Epithelial cell of proximal tubule (primary cell): ENCODE measurements at regions not wholly inside any gene's neighbourhood (a gene's known extent, or its start where the extent isn't known, plus 50 kb on each side); places are given as distances from the start of the nearest gene placed in this dataset.

ENCODE experiments used
- DNase-seq: peaks from one replicate; pipeline ENCODE4 v3.0.0-alpha.2; 2011; ENCODE audit warnings: low read depth
- H3K4me3 ChIP-seq: 2 replicates; pipeline ENCODE4 v1.5.1; 2011; ENCODE audit warnings: low read depth, mild to moderate bottlenecking, low read length
- TF ChIP-seq, protein P1 (sequence below): conservative IDR thresholded peaks from 2 replicates; pipeline ENCODE4 v1.5.1; 2012; ENCODE audit warnings: low read depth, mild to moderate bottlenecking, low read length

DNA sequence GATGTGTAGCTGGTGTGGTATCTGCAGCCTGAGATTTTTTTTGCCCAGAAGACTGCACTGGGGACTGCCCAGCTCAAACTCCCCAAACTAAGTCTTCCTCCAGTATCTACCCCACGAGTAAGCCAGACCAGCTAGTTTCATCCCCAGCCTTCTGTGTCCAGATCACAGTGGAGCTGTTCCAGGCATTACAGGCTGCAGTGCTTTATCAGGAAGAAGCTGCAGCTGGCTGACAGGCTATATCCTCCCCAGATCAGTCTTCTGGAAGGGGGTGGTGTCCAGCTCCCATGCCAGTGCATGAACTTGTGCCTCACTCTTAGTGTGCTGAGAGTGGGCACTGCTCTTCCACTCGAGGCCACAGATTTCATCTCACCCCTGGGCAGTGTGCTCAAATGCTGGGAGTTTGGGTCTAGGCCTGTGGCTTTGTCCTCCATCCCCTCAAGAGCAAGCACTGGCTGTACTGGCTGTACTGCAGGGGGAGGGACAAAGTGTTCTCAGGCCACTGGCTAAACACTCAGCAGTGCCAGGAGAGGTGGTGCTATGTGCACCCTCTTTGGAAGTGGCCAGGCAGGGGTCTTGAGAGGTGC is 679.1 kb upstream of the COBL start:
- TF ChIP-seq, protein P1, sequence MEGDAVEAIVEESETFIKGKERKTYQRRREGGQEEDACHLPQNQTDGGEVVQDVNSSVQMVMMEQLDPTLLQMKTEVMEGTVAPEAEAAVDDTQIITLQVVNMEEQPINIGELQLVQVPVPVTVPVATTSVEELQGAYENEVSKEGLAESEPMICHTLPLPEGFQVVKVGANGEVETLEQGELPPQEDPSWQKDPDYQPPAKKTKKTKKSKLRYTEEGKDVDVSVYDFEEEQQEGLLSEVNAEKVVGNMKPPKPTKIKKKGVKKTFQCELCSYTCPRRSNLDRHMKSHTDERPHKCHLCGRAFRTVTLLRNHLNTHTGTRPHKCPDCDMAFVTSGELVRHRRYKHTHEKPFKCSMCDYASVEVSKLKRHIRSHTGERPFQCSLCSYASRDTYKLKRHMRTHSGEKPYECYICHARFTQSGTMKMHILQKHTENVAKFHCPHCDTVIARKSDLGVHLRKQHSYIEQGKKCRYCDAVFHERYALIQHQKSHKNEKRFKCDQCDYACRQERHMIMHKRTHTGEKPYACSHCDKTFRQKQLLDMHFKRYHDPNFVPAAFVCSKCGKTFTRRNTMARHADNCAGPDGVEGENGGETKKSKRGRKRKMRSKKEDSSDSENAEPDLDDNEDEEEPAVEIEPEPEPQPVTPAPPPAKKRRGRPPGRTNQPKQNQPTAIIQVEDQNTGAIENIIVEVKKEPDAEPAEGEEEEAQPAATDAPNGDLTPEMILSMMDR = no peak
- DNase-seq = no peak

GRCh38 chr7:51982653-51983052 is 666.0 kb upstream of the COBL start:
- H3K4me3 ChIP-seq = no peak overlapping the region
- no peak for DNase-seq
- TF ChIP-seq, protein P1 = no peak

More for the DNA sequence above, 679.1 kb upstream of the COBL start:
- H3K4me3 ChIP-seq = no peak overlapping the region

DNA sequence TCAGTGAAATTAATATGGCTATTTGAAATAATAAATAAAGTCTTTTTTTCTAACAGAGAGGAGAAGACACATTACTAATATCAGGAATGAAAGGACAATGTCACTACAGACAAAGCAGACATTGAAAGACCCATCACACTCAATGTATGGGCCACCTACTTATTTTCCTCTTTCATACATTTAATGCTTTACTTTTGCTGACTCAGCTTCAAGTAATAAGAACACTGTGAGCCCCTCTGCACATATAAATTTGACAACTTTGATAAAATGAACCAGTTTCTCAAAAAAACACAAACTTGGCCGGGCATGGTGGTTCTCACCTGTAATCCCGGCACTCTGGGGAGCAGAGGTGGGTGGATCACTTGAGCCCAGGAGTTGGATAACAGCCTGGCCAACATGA is 664.2 kb upstream of the COBL start:
- H3K4me3 ChIP-seq = no peak overlapping the region
- DNase-seq = no peak
- TF ChIP-seq, protein P1 = no peak

DNA sequence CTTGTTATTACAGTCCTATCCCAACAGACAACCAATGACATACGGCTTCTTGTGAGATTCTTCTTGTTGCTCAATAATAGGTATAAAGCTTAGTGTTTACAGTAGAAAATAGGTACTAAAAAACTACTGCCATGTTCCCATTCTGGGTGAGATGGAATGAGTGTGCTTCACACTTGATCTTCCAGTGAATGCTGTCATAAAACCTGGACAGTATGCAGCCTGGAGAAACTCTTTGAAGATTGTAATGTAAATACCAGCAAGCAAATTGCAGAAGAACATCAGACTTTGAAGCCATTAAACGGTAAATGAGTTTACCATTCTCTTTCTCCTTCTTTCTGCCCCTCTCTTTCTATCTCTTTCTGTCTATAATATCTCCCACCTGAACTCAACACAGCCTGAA is 663.7 kb upstream of the COBL start:
- no peak for DNase-seq
- TF ChIP-seq, protein P1 = no peak
- H3K4me3 ChIP-seq = no peak overlapping the region

DNA sequence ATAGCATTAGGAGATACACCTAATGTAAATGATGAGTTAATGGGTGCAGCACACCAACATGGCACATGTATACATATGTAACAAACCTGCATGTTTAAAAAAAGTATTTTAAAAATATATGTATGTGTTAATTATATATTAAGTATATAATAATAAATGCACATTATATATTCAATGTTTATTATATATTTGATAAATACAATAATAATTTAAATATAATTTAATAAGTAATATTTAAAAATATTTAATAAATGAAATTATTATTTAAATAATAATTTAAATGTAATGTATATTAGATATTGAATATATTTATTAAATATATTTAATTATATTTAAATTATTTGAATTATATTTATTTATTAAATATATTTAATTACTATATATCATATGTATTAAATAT is 661.3 kb upstream of the COBL start:
- TF ChIP-seq, protein P1 = no peak
- no peak for DNase-seq

DNA sequence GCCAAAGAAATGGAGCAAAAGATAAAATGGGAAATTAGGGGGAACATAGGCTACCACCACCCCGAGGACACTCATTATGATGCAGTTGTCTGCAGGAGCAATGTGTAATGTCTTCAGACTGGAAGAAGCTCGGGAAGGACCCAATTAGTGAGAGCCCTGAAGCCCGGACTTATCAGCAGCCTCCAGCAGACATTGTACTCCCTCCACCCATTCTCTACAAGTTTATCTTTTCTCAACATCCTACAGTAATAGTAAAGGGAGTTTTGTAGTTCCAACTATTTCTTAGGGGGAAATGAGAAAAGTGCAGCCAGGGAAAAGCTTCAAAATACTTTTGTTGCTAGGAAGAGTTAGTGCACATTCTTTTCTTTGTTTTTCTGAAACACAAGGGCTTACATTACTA is 657.3 kb upstream of the COBL start:
- H3K4me3 ChIP-seq = no peak overlapping the region
- TF ChIP-seq, protein P1 = no peak
- no peak for DNase-seq

More for the DNA sequence above, 661.3 kb upstream of the COBL start:
- H3K4me3 ChIP-seq = no peak overlapping the region

- TF ChIP-seq, protein P1 = no peak
- H3K4me3 ChIP-seq = no peak overlapping the region
- no peak for DNase-seq
Observed at GRCh38 chr7:51973071-51973470, 656.5 kb upstream of the COBL start.
